HCT116 (cell line): ENCODE measurements at regions not wholly inside any gene's neighbourhood (a gene's known extent, or its start where the extent isn't known, plus 50 kb on each side); places are given as distances from the start of the nearest gene placed in this dataset.

Source experiments
- CEBPB ChIP-seq: IDR thresholded peaks from 2 replicates; pipeline ENCODE4 v1.6.1; 2012; ENCODE audit warnings: low read depth
- CTCF ChIP-seq, 3 experiments: fragments of 200-600 bp in 1 of 3; sonication (generic) in 1 of 3; IDR thresholded peaks in 2 of 3; conservative IDR thresholded peaks in 1 of 3; 2 replicates each; pipeline ENCODE4 v1.5.1; 2012 to 2017; ENCODE audit warnings: low read depth in 2 of 3, low read length in 2 of 3, antibody characterized with exemption in 1 of 3, borderline replicate concordance in 1 of 3, control low read depth in 1 of 3, mild to moderate bottlenecking in 1 of 3, mixed read lengths in 1 of 3, mixed run types in 1 of 3, moderate library complexity in 1 of 3; ENCODE audit not compliant: insufficient read depth in 1 of 3
- EGR1 ChIP-seq: IDR thresholded peaks from 2 replicates; pipeline ENCODE4 v1.6.1; 2012; ENCODE audit warnings: low read depth
- POLR2A ChIP-seq: IDR thresholded peaks from 2 replicates; pipeline ENCODE4 v1.7.0; 2011; ENCODE audit warnings: borderline replicate concordance; ENCODE audit not compliant: insufficient read depth, insufficient read length; ENCODE audit errors: extremely low read depth
- POLR2AphosphoS5 ChIP-seq: IDR thresholded peaks from 2 replicates; pipeline ENCODE4 v1.6.1; 2011; ENCODE audit warnings: mild to moderate bottlenecking, low read depth, low read length, moderate library complexity
- TCF7L2 ChIP-seq: IDR thresholded peaks from 2 replicates; pipeline ENCODE4 v1.7.0; 2011; ENCODE audit warnings: borderline replicate concordance, inconsistent platforms; ENCODE audit not compliant: insufficient read depth, insufficient read length; ENCODE audit errors: extremely low read depth
- YY1 ChIP-seq: IDR thresholded peaks from 2 replicates; pipeline ENCODE4 v1.6.1; 2011; ENCODE audit warnings: low read length, low read depth, moderate library complexity, mild to moderate bottlenecking; ENCODE audit not compliant: insufficient replicate concordance; ENCODE audit errors: extremely low read depth

- TF ChIP-seq CTCF (IDR thresholded peaks at IDR 0.05 in 2 of 3, conservative IDR thresholded peaks at IDR 0.05 in 1 of 3; ENCODE audit: borderline replicate concordance in 1 of 3, insufficient read depth in 1 of 3, low read depth in 2 of 3, low read length in 2 of 3) (no peak), CEBPB (no peak), POLR2AphosphoS5 (no peak), POLR2A (no peak), EGR1 (no peak), YY1 (no peak), TCF7L2 (no peak)
Observed at GRCh38 chr6:27556406-27556805, 83.5 kb upstream of the ZNF184 start.
